Neural cell (in vitro differentiated cells): ENCODE measurements at regions not wholly inside any gene's neighbourhood (a gene's known extent, or its start where the extent isn't known, plus 50 kb on each side); places are given as distances from the start of the nearest gene placed in this dataset.

Experiments
- EP300 ChIP-seq: fragments of 450-650 bp; conservative IDR thresholded peaks from 2 replicates; pipeline ENCODE4 v1.6.1; 2014; ENCODE audit warnings: antibody characterized with exemption, mild to moderate bottlenecking, moderate library complexity; ENCODE audit not compliant: poor library complexity, severe bottlenecking
- EZH2 ChIP-seq: fragments of 200-600, 300-800 bp; shearing (Covaris generic), sonication (generic); IDR thresholded peaks from 2 replicates; pipeline ENCODE4 v1.6.1; 2014; ENCODE audit warnings: antibody characterized with exemption, low read length, borderline replicate concordance, mild to moderate bottlenecking; ENCODE audit not compliant: insufficient read depth, poor library complexity, severe bottlenecking
- MXI1 ChIP-seq: fragments of 450-650 bp; conservative IDR thresholded peaks from 2 replicates; pipeline ENCODE4 v1.6.1; 2014; ENCODE audit warnings: antibody characterized with exemption, mild to moderate bottlenecking; ENCODE audit not compliant: poor library complexity, severe bottlenecking
- POLR2AphosphoS5 ChIP-seq: IDR thresholded peaks from 2 replicates; pipeline ENCODE4 v1.6.1; 2012
- RAD21 ChIP-seq: fragments of 450-650 bp; conservative IDR thresholded peaks from 2 replicates; pipeline ENCODE4 v1.6.1; 2014; ENCODE audit warnings: antibody characterized with exemption, mild to moderate bottlenecking, moderate library complexity
- SMC3 ChIP-seq: fragments of 450-650 bp; conservative IDR thresholded peaks from 2 replicates; pipeline ENCODE4 v1.6.1; 2014; ENCODE audit warnings: antibody characterized with exemption, mild to moderate bottlenecking, moderate library complexity; ENCODE audit not compliant: poor library complexity
- TF ChIP-seq, protein P1 (sequence below): fragments of 450-650 bp; IDR thresholded peaks from 2 replicates; pipeline ENCODE4 v1.5.1; 2014; ENCODE audit warnings: antibody characterized with exemption, mild to moderate bottlenecking, moderate library complexity; ENCODE audit not compliant: poor library complexity, severe bottlenecking
- TF ChIP-seq, protein P2 (sequence below): IDR thresholded peaks from 2 replicates; pipeline ENCODE4 v1.6.1; 2012; ENCODE audit warnings: borderline replicate concordance

DNA sequence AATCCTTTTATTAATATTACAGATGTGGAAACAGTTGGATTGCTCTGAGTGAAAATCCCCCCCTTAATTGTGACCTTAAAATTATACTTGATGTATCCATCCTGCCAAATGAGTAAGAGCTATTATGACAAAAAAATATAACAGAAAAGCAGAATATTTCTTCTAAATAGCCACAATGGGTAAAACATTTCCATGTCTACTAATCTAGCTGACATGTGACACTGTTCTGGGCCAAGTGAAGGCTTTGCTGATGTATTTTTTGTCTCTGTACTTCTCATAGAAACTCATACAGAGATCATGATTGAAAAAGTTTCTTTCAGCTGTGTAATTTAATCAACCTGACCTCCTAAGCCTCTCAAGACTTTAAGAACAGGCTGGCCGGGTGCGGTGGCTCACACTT is 569.1 kb upstream of the ZFP42 start:
- TF ChIP-seq, protein P1, sequence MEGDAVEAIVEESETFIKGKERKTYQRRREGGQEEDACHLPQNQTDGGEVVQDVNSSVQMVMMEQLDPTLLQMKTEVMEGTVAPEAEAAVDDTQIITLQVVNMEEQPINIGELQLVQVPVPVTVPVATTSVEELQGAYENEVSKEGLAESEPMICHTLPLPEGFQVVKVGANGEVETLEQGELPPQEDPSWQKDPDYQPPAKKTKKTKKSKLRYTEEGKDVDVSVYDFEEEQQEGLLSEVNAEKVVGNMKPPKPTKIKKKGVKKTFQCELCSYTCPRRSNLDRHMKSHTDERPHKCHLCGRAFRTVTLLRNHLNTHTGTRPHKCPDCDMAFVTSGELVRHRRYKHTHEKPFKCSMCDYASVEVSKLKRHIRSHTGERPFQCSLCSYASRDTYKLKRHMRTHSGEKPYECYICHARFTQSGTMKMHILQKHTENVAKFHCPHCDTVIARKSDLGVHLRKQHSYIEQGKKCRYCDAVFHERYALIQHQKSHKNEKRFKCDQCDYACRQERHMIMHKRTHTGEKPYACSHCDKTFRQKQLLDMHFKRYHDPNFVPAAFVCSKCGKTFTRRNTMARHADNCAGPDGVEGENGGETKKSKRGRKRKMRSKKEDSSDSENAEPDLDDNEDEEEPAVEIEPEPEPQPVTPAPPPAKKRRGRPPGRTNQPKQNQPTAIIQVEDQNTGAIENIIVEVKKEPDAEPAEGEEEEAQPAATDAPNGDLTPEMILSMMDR: no peak
- TF ChIP-seq EP300 (no peak), RAD21 (no peak), POLR2AphosphoS5 (no peak), EZH2 (no peak), MXI1 (no peak), SMC3 (no peak)
- TF ChIP-seq, protein P2, sequence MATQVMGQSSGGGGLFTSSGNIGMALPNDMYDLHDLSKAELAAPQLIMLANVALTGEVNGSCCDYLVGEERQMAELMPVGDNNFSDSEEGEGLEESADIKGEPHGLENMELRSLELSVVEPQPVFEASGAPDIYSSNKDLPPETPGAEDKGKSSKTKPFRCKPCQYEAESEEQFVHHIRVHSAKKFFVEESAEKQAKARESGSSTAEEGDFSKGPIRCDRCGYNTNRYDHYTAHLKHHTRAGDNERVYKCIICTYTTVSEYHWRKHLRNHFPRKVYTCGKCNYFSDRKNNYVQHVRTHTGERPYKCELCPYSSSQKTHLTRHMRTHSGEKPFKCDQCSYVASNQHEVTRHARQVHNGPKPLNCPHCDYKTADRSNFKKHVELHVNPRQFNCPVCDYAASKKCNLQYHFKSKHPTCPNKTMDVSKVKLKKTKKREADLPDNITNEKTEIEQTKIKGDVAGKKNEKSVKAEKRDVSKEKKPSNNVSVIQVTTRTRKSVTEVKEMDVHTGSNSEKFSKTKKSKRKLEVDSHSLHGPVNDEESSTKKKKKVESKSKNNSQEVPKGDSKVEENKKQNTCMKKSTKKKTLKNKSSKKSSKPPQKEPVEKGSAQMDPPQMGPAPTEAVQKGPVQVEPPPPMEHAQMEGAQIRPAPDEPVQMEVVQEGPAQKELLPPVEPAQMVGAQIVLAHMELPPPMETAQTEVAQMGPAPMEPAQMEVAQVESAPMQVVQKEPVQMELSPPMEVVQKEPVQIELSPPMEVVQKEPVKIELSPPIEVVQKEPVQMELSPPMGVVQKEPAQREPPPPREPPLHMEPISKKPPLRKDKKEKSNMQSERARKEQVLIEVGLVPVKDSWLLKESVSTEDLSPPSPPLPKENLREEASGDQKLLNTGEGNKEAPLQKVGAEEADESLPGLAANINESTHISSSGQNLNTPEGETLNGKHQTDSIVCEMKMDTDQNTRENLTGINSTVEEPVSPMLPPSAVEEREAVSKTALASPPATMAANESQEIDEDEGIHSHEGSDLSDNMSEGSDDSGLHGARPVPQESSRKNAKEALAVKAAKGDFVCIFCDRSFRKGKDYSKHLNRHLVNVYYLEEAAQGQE: no peak
